ENCODE measurements at regions not wholly inside any gene's neighbourhood (a gene's known extent, or its start where the extent isn't known, plus 50 kb on each side); places are given as distances from the start of the nearest gene placed in this dataset.

GRCh38 chr1:208587110-208587509 is 342.9 kb upstream of the PLXNA2 start:
- DNase-seq (ENCODE audit: low read depth in 2 of 2): no peak

- no peak for DNase-seq (ENCODE audit: low read depth in 2 of 2)
Observed at GRCh38 chr1:208593306-208594006, 349.3 kb upstream of the PLXNA2 start.

GRCh38 chr1:208595236-208595635 is 351.1 kb upstream of the PLXNA2 start:
- no peak for DNase-seq (ENCODE audit: low read depth in 2 of 2)

- no peak for DNase-seq (ENCODE audit: low read depth in 2 of 2)
Observed at GRCh38 chr1:208595745-208596144, 351.6 kb upstream of the PLXNA2 start.

GRCh38 chr1:208597571-208597970 is 353.4 kb upstream of the PLXNA2 start:
- DNase-seq (ENCODE audit: low read depth in 2 of 2): no peak

GRCh38 chr1:208598021-208598420 is 353.8 kb upstream of the PLXNA2 start:
- no peak for DNase-seq (ENCODE audit: low read depth in 2 of 2)

GRCh38 chr1:208599063-208599462 is 354.9 kb upstream of the PLXNA2 start:
- no peak for DNase-seq (ENCODE audit: low read depth in 2 of 2)

- DNase-seq (ENCODE audit: low read depth in 2 of 2): no peak
Observed at GRCh38 chr1:208600456-208601190, 356.4 kb upstream of the PLXNA2 start.

- DNase-seq (ENCODE audit: low read depth in 2 of 2): no peak
Observed at GRCh38 chr1:208601561-208601960, 357.4 kb upstream of the PLXNA2 start.

GRCh38 chr1:208603721-208604120 is 359.5 kb upstream of the PLXNA2 start:
- no peak for DNase-seq (ENCODE audit: low read depth in 2 of 2)

- DNase-seq (ENCODE audit: low read depth in 2 of 2): no peak
Observed at GRCh38 chr1:208604295-208604694, 360.1 kb upstream of the PLXNA2 start.

GRCh38 chr1:208606959-208607358 is 362.8 kb upstream of the PLXNA2 start:
- DNase-seq (ENCODE audit: low read depth in 2 of 2): no peak

- no peak for DNase-seq (ENCODE audit: low read depth in 2 of 2)
Observed at GRCh38 chr1:208607616-208608015, 363.4 kb upstream of the PLXNA2 start.

GRCh38 chr1:208614610-208615009 is 370.4 kb upstream of the PLXNA2 start:
- DNase-seq (ENCODE audit: low read depth in 2 of 2): no peak

GRCh38 chr1:208615371-208615770 is 371.2 kb upstream of the PLXNA2 start:
- DNase-seq (ENCODE audit: low read depth in 2 of 2): no peak

- no peak for DNase-seq (ENCODE audit: low read depth in 2 of 2)
Observed at GRCh38 chr1:208616776-208617175, 372.6 kb upstream of the PLXNA2 start.

GRCh38 chr1:208628022-208628914 is 384.1 kb upstream of the PLXNA2 start:
- no peak for DNase-seq (ENCODE audit: low read depth in 2 of 2)

- DNase-seq (ENCODE audit: low read depth in 2 of 2): no peak
Observed at GRCh38 chr1:208631092-208631491, 386.9 kb upstream of the PLXNA2 start.

- DNase-seq (ENCODE audit: low read depth in 2 of 2): no peak
Observed at GRCh38 chr1:208631506-208631905, 387.3 kb upstream of the PLXNA2 start.

- DNase-seq (ENCODE audit: low read depth in 2 of 2): no peak
Observed at GRCh38 chr1:208634346-208635140, 390.4 kb upstream of the PLXNA2 start.

- DNase-seq (ENCODE audit: low read depth in 2 of 2): no peak
Observed at GRCh38 chr1:208637181-208637580, 393.0 kb upstream of the PLXNA2 start.

GRCh38 chr1:208639382-208639781 is 395.2 kb upstream of the PLXNA2 start:
- no peak for DNase-seq (ENCODE audit: low read depth in 2 of 2)

Measured in stimulated activated CD8-positive, alpha-beta memory T cell treated with anti-CD3 and anti-CD28 coated beads, Interleukin-2, amount 100 ng/mL, for 48 hours (primary cell).